Loucy (cell line): ENCODE measurements at regions not wholly inside any gene's neighbourhood (a gene's known extent, or its start where the extent isn't known, plus 50 kb on each side); places are given as distances from the start of the nearest gene placed in this dataset.

Source experiments
- EZH2phosphoT487 ChIP-seq: fragments of 200-600 bp; IDR thresholded peaks from 2 replicates; pipeline ENCODE4 v1.6.1; 2018; ENCODE audit warnings: antibody characterized with exemption, mild to moderate bottlenecking, moderate library complexity, borderline replicate concordance
- TF ChIP-seq, protein P1 (sequence below): fragments of 200-600 bp; sonication (generic); conservative IDR thresholded peaks from 2 replicates; pipeline ENCODE4 v1.5.1; 2014; ENCODE audit warnings: mild to moderate bottlenecking, antibody characterized with exemption, low read length

DNA sequence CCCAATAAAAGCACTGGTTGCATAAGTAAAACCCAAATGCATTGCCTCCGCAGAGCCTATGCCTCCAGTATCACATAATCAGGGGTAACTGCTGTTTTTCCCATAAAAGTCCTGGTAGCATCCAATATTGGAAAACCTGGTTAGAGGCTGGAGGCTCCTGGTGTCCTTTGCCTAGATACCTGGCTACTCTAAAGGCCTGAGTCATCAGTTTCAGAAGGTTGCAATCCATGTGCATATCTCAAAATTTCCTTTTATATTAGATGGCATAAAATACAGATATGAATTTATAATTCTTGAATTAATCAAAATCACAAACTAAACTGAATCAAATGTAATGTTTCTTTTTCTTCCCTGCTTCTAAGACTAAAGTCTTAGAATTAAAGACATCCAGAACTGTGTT lies 164.2 kb upstream of the DCN start:
- TF ChIP-seq, protein P1, sequence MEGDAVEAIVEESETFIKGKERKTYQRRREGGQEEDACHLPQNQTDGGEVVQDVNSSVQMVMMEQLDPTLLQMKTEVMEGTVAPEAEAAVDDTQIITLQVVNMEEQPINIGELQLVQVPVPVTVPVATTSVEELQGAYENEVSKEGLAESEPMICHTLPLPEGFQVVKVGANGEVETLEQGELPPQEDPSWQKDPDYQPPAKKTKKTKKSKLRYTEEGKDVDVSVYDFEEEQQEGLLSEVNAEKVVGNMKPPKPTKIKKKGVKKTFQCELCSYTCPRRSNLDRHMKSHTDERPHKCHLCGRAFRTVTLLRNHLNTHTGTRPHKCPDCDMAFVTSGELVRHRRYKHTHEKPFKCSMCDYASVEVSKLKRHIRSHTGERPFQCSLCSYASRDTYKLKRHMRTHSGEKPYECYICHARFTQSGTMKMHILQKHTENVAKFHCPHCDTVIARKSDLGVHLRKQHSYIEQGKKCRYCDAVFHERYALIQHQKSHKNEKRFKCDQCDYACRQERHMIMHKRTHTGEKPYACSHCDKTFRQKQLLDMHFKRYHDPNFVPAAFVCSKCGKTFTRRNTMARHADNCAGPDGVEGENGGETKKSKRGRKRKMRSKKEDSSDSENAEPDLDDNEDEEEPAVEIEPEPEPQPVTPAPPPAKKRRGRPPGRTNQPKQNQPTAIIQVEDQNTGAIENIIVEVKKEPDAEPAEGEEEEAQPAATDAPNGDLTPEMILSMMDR = no peak
- no peak for TF ChIP-seq EZH2phosphoT487
